ENCODE measurements at regions not wholly inside any gene's neighbourhood (a gene's known extent, or its start where the extent isn't known, plus 50 kb on each side); places are given as distances from the start of the nearest gene placed in this dataset.

- TF ChIP-seq ELK1 (IDR thresholded peaks at IDR 0.05; ENCODE audit: low read depth, low read length), result no peak
- TF ChIP-seq CTCF (IDR thresholded peaks at IDR 0.05), result no peak
- no peak for TF ChIP-seq RNF2 (IDR thresholded peaks at IDR 0.05; ENCODE audit: borderline replicate concordance, low read depth)
- TF ChIP-seq POLR2A (IDR thresholded peaks at IDR 0.05; ENCODE audit: low read length), result no peak
- TF ChIP-seq RAD21 (conservative IDR thresholded peaks at IDR 0.05 in 1 of 2, IDR thresholded peaks at IDR 0.05 in 1 of 2), result no peak
- TF ChIP-seq PBX3 (IDR thresholded peaks at IDR 0.05), result no peak
- no peak for TF ChIP-seq EP300 (IDR thresholded peaks at IDR 0.05)
- TF ChIP-seq ESRRA (IDR thresholded peaks at IDR 0.05; ENCODE audit: borderline replicate concordance, low read length), result no peak
- no peak for TF ChIP-seq HOXB13 (CRISPR knock-in tag; IDR thresholded peaks at IDR 0.05; ENCODE audit: low read depth)
- no peak for TF ChIP-seq CEBPB (IDR thresholded peaks at IDR 0.05)
- TF ChIP-seq HOXA7 (CRISPR knock-in tag; IDR thresholded peaks at IDR 0.05), result no peak
Measured at GRCh38 chr12:30046376-30046775, 262.6 kb upstream of the TMTC1 start.

Measured in A549 (cell line).